Stomach (tissue), 8 donors: ENCODE measurements at regions not wholly inside any gene's neighbourhood (a gene's known extent, or its start where the extent isn't known, plus 50 kb on each side); places are given as distances from the start of the nearest gene placed in this dataset.

ENCODE experiments used
- DNase-seq, 2 donors: peaks; one replicate each; pipeline versions ENCODE4 v3.0.0 to v3.0.0-alpha.2; 2013 to 2019
- H3K27ac ChIP-seq, 5 donors: fragments of 200-600 bp in 4 of 5; sonication (generic) in 4 of 5; one replicate each; pipeline ENCODE4 v1.5.1; 2013 to 2019; ENCODE audit warnings: mild to moderate bottlenecking in 1 of 5, moderate library complexity in 1 of 5
- H3K27me3 ChIP-seq, 3 donors: fragments of 200-600 bp; sonication (generic); one replicate each; pipeline ENCODE4 v1.5.1; 2017 to 2019; ENCODE audit warnings: mixed run types in 1 of 3
- H3K36me3 ChIP-seq, 4 donors: fragments of 200-600 bp; sonication (generic); 1 replicate in 3 of 4; 2 replicates in 1 of 4; pipeline ENCODE4 v1.5.1; 2016 to 2019
- H3K4me1 ChIP-seq, 4 donors: fragments of 200-600 bp; sonication (generic); one replicate each; pipeline ENCODE4 v1.5.1; 2016 to 2019
- H3K4me3 ChIP-seq, 4 donors: fragments of 200-600 bp; sonication (generic) in 3 of 4; one replicate each; pipeline ENCODE4 v1.5.1; 2016 to 2019; ENCODE audit warnings: mild to moderate bottlenecking in 1 of 4
- H3K9me3 ChIP-seq, 4 donors: fragments of 200-600 bp; sonication (generic); one replicate each; pipeline ENCODE4 v1.5.1; 2016 to 2019
- EP300 ChIP-seq: sonication (generic); formaldehyde crosslinking; IDR thresholded peaks from one replicate; pipeline ENCODE4 v1.6.1; 2017; ENCODE audit warnings: antibody characterized with exemption
- POLR2A ChIP-seq, 4 donors: fragments of 450-650 bp; IDR thresholded peaks; one replicate each; pipeline ENCODE4 v1.6.1; 2016; ENCODE audit warnings: antibody characterized with exemption in 4 of 4, control low read depth in 2 of 4, mild to moderate bottlenecking in 1 of 4, moderate library complexity in 1 of 4
- POLR2AphosphoS5 ChIP-seq, 3 donors: sonication (generic); formaldehyde crosslinking; IDR thresholded peaks; one replicate each; pipeline ENCODE4 v1.6.1; 2016; ENCODE audit warnings: antibody characterized with exemption in 3 of 3
- WGBS, 5 donors: extraction: QIAGEN DNeasy Blood & Tissue Kit in 3 of 5; methylation state at CpG; one replicate each; pipeline versions ENCODE4 v1.1.5 to v1.1.7; 2013 to 2018; 5-methylcytosine and 5-hydroxymethylcytosine counted together
- intact Hi-C: fragments of 100-400 bp; cut with DNase I; formaldehyde crosslinking; loops from one replicate; pipeline ENCODE4 v1.15.1; 2023; ENCODE audit warnings: low total_unique reads
- TF ChIP-seq, protein P1 (sequence below), 7 experiments: fragments of 450-650 bp in 4 of 7; fragments of 200-600 bp in 3 of 7; sonication (generic) in 3 of 7; IDR thresholded peaks; one replicate each; pipeline ENCODE4 v1.5.1; 2016 to 2019; ENCODE audit warnings: antibody characterized with exemption in 7 of 7, control low read depth in 2 of 7, mild to moderate bottlenecking in 1 of 7
- donor health status: healthy with polysubstance abuse.
- donor health status: Bipolar disorder and iron deficiency.
- donor health status: healthy.

DNA sequence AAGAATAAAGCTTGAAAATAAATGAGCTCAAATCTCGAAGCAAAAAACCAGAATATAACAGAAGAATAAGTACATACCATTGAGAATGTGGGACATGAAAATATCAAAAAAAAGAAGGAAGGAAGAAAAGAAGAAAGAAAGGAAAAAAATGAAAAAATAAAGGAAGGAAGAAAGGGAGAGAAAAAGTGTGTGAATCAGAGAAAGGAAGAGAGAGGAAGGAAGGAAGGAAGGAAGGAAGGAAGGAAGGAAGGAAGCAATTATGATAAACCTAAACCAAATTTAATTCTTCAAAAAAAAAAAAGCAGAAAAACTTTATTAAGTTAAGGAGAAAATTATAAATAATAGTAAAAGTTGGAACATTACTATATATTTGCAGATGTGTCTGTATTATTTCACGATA is 949.8 kb downstream of the NLGN4X start:
- Histone ChIP-seq H3K27me3 (no peaks in the 10 kb centered on the region), H3K27ac (no peak overlapping the region), H3K4me3 (no peak overlapping the region), H3K4me1 (no peaks in the 10 kb centered on the region), H3K36me3 (no peaks in the 10 kb centered on the region), H3K9me3 (peaks cover 0 to 6% (median 0%) of the 10 kb centered on the region in 4 donors)
- WGBS, 5 donors = 80 to 93% (median 84%) methylated on average over 2 of the region's 2 CpGs
- DNase-seq = no peak
- intact Hi-C loops = no loop called here
- TF ChIP-seq POLR2AphosphoS5 (IDR thresholded peaks at IDR 0.05) (no peak), POLR2A (IDR thresholded peaks at IDR 0.05) (no peak), EP300 (no peak)
- TF ChIP-seq, protein P1, sequence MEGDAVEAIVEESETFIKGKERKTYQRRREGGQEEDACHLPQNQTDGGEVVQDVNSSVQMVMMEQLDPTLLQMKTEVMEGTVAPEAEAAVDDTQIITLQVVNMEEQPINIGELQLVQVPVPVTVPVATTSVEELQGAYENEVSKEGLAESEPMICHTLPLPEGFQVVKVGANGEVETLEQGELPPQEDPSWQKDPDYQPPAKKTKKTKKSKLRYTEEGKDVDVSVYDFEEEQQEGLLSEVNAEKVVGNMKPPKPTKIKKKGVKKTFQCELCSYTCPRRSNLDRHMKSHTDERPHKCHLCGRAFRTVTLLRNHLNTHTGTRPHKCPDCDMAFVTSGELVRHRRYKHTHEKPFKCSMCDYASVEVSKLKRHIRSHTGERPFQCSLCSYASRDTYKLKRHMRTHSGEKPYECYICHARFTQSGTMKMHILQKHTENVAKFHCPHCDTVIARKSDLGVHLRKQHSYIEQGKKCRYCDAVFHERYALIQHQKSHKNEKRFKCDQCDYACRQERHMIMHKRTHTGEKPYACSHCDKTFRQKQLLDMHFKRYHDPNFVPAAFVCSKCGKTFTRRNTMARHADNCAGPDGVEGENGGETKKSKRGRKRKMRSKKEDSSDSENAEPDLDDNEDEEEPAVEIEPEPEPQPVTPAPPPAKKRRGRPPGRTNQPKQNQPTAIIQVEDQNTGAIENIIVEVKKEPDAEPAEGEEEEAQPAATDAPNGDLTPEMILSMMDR (IDR thresholded peaks at IDR 0.05) = no peak

DNA sequence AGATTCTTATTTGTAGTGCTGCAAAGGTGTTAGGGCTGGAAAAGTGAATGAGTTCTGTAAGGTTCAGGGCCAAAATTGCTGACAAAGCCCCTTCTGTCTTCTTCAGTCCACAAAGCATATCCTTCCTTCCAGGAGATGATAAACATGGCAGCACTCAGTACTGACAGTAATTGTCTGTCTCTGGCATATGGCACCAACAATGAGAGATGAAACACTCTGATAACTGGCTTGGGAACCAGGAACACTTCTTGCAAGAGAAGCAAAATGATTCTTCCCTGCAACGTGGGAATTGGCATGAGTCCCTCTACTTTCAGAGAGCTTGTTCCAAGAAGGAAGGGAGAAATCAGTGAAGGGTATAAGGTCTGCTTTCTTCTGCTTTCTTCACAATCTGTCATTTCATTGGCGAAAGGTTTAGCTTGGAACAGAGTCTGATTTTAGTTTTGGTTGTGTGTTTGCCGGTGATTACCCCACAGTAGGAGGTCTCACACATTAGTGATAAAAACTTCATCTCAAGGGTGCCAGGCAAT is 963.3 kb downstream of the NLGN4X start:
- H3K27me3 ChIP-seq = no peaks in the 10 kb centered on the region
- no peaks in the 10 kb centered on the region for H3K36me3 ChIP-seq
- no peak for DNase-seq
- H3K4me3 ChIP-seq = no peak overlapping the region
- WGBS, 5 donors = 55 to 81% (median 73%) methylated on average over 3 of the region's 3 CpGs
- H3K4me1 ChIP-seq = no peaks in the 10 kb centered on the region
- no peak overlapping the region for H3K27ac ChIP-seq
- peaks cover 0 to 5% (median 0%) of the 10 kb centered on the region in 4 donors for H3K9me3 ChIP-seq
- TF ChIP-seq POLR2A (IDR thresholded peaks at IDR 0.05) (no peak), POLR2AphosphoS5 (IDR thresholded peaks at IDR 0.05) (no peak), EP300 (no peak)
- TF ChIP-seq, protein P1 (IDR thresholded peaks at IDR 0.05) = no peak
- intact Hi-C loops = no loop called here

DNA sequence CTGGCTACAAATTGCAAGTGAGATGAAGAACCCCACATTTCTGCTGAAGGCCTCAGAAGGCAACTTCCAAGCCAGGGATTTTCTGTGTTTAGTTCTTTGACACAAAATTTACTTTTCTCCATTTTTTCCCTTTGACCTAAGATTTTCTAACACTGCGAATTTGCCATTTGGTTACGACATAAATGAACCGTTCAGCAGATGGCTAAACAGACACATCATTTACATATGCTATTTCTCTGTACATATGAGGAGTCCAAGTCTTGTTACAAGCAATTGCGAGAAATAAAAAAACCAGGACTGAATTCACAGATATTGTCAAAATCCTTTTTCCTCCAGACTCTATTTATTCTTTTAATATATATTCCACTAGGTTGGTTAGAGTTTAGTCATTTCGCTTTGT is 978.6 kb downstream of the NLGN4X start:
- H3K36me3 ChIP-seq = no peaks in the 10 kb centered on the region
- 64 to 84% (median 81%) methylated on average over 5 of the region's 5 CpGs for WGBS, 5 donors
- H3K27ac ChIP-seq = no peak overlapping the region
- no peak overlapping the region for H3K4me3 ChIP-seq
- TF ChIP-seq, protein P1 (IDR thresholded peaks at IDR 0.05) = no peak
- TF ChIP-seq POLR2A (IDR thresholded peaks at IDR 0.05) (no peak), EP300 (no peak)
- no peaks in the 10 kb centered on the region for H3K9me3 ChIP-seq
- no peaks in the 10 kb centered on the region for H3K4me1 ChIP-seq
- intact Hi-C loops = no loop called here
- DNase-seq = no peak
- no peaks in the 10 kb centered on the region for H3K27me3 ChIP-seq

DNA sequence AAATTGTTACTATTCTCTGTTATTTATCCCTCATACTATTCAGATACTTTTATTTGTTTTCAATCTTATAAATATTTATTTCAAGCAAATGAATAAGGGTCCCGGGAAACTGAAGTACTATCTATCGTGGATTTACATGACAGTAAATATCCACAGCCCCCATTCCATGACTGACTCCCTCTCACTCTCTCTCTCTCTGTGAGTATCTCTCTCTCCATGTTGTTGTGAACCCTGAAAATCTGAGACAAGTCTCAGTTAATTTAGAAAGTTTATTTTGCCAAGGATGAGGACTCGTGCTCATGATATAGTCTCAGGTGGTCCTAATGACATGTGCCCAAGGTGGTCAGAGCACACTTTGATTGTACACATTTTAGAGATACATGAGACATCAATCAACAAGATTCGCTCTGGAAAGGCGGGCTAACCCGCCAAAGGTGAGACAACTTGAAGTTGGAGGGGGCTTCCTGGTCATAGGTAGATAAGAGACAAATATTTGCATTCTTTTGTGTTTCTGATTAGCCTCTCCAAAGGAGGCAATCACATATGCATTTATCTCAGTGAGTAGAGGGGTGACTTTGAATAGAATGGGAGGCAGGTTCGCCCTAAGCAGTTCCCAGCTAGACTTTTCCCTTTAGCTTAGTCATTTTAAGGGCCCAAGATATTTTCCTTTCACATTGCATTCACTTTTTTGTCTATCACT is 986.4 kb downstream of the NLGN4X start:
- TF ChIP-seq EP300 = no peak
- TF ChIP-seq, protein P1 (IDR thresholded peaks at IDR 0.05) = no peak
- no peak for TF ChIP-seq POLR2AphosphoS5 (IDR thresholded peaks at IDR 0.05)
- TF ChIP-seq POLR2A (IDR thresholded peaks at IDR 0.05) = no peak
- Histone ChIP-seq H3K27me3 (no peaks in the 10 kb centered on the region), H3K27ac (no peak overlapping the region), H3K36me3 (no peaks in the 10 kb centered on the region), H3K4me3 (no peak overlapping the region), H3K4me1 (no peaks in the 10 kb centered on the region), H3K9me3 (no peaks in the 10 kb centered on the region)
- DNase-seq = no peak
- intact Hi-C loops = no loop called here
- 18 to 44% (median 26%) methylated on average over 7 of the region's 7 CpGs for WGBS, 5 donors
